GM19395 (cell line): ENCODE measurements at regions not wholly inside any gene's neighbourhood (a gene's known extent, or its start where the extent isn't known, plus 50 kb on each side); places are given as distances from the start of the nearest gene placed in this dataset.
"Not testable (repeated sequence)": the region's sequence is repeated elsewhere in the genome, so short reads cannot be mapped to it uniquely, and the experiment has no call there.

Experiments
- ATAC-seq: cut with Tn5 transposase; IDR thresholded peaks from one replicate; pipeline ENCODE4 v1.9.1; 2021; ENCODE audit warnings: mild to moderate bottlenecking, moderate library complexity; ENCODE audit not compliant: unreplicated experiment

DNA sequence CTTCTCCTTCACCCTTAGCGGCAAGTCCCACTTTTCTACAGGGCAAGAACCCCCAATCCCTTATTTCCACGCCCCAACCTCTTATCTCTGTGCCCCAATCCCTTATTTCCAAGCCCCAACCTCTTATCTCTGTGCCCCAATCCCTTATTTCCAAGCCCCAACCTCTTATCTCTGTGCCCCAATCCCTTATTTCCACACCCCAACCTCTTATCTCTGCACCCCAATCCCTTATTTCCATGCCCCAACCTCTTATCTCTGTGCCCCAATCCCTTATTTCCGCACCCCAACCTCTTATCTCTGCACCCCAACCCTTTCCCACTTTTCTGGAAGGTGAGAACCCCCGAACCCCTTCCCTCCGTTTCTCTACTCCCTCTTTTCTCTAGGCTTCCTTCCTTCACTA is 116.1 kb upstream of the GJE1 start:
- not testable (repeated sequence) for ATAC-seq

DNA sequence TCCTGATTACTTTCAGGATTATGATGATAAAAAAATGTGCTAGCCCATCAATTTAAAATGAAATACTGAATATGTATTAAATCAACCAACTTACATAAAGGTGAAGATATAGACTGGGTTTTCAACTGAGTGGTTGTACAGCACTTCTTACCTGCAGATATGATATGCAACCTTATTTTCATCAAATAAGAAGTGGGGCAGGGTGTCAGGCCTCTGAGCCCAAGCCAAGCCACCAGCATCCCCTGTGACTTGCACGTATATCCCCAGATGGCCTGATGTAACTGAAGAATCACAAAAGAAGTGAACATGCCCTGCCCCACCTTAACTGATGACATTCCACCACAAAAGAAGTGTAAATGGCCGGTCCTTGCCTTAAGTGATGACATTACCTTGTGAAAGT is 117.3 kb upstream of the GJE1 start:
- ATAC-seq = not testable (repeated sequence)

DNA sequence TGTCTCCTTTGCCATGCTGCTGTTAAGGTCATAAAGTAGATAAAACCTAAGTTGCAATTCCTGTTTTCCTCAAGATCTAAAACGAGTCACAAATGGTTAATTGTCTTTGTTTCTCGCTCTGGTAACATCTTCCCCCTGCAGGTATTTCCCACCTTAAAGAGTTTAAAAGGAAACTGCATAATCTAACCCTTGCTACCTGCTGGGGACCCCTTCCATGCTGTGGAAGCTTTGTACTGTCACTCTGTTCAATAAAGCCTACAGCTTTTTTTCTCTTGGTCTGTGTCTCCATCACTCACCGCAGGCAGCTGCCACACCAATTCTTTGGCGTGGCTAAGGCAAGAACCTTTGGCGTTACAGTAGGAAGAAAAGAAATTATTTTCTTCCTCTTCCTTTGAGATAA is 117.7 kb upstream of the GJE1 start:
- no peak for ATAC-seq

DNA sequence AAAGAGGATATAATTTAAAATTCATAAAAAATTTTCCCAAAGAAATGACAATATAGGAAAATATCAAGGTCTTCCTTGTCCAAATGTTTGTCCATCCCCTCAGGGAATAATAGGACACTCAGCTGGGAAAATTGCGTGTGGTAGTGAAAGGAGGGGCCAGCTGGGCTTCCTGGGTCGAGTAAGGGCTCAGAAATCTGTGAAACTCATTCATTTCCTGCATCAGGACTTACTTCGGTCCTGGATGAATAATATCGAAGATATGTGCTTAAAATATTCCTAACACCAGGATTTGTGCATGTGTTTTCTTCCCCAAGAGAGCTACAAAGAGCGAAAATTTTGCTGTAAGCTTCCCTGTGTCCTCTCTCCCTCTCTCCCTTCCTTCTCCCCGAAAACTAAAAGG is 118.2 kb upstream of the GJE1 start:
- no peak for ATAC-seq

DNA sequence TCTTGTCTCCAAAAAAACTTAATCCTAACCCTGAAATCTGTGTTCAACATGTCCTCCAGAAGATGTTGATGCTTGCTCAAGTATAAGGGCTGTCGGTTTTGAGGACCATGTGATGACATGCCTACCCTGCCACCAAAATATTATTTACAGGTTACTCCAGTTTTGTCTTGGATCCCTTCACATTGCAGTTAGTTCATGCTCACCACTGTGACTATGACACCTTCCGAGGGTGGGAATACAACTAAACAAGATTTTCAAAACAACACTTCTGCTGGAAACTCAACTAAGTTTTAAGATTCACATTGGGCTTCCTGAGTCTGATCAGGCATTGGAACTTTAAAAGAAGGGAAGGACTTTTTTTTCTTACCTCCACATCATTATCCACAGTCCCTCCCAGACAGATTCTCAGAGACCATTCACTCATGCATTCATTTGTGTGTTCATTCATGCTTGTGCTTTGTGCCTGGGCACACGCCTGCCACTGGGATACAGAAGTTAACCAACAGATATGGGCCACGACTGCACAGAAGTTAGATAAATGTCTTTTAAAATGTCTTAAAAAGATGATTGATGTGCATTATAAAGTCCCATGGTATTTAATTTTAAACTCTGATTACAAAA is 118.7 kb upstream of the GJE1 start:
- ATAC-seq = no peak

DNA sequence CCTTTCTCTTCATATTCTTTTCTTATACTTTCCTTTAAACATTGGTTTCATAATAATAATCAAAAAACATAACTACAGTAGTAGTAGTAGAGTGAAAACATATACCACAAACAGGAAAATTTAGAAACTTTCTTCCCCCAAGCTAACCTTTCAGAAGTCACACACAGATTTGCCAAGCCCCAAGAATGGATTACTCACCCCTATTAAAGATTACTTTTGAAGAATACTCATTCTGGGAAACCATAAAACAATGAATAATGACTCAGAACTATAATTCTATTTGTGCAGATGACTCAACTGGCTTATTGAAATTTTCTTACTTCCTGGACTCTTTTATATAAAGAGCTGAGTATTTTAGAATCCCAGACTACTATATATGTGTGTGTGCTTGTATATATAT is 119.4 kb upstream of the GJE1 start:
- ATAC-seq = peak; percentile 89

DNA sequence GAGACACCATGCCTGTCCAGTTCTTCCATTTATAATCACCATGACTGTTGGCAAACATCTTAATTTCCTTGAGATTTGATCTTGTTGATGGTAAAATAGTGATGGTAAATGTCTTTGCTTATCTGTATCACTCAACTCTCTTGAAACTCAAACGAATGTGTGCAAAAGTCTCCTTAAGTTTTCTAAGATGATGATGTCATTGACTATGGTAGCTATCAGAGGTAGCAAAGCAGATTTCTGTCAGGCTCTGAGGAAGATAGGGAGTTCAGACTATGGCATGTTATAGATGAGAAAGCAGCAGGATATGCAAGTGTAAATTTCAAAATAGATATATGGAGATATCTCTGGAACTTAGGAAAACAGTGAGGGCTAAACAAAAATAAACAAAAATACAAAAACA is 121.0 kb upstream of the GJE1 start:
- no peak for ATAC-seq

DNA sequence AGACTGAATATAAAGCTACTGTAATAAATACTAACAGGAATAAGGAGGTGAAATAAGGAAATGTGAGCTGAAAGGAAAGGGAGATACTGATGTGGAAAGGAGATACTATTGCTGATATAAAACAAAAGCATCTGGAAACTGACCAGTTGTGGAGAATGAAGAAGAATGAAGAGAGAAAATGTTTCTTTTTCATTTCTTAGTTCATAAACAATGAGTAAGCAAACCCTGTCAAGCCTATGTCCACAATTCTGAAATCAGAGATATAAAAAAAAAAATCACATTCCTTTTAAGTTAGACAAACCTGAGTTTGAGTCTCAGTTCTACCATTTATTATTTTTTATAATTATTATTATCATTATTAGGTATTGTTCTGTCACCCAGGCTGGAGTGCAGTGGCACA is 121.6 kb upstream of the GJE1 start:
- no peak for ATAC-seq

DNA sequence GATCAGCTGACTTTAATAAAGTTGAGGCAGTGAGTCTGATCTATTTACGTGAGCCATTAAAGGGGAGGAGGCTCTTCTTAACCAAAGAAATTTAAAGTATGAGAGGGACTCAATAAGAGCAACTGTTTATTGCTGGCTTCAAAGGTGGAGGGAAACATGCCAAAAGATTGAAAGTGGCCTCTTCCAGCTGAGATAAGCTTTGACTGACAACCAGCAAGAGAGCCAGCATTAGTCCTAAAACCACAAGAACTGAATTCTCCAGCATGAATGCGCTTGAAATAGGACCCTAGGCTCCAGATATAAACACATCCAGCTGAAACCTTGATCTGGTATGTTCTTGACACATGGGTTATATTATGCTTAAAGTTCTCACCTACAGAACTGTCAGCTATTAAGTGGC is 123.1 kb upstream of the GJE1 start:
- ATAC-seq = no peak

DNA sequence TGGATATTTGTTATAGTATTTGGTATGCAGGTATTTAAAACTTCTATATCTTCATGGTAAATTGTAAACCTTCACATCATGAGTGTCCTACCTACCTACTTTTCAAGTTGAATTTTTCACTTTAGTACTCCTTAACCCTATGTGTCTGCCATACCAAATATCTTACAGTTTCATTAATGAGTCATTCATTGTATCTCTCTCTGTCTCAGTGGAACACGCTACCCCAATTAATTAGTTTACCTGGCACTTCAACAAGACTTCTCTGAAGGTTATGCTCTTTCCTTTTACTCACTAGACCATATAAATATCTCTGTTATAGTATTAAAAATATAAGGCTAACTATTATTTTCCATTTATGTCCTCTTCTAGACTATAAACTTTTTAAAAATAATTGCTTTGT is 123.9 kb upstream of the GJE1 start:
- no peak for ATAC-seq

DNA sequence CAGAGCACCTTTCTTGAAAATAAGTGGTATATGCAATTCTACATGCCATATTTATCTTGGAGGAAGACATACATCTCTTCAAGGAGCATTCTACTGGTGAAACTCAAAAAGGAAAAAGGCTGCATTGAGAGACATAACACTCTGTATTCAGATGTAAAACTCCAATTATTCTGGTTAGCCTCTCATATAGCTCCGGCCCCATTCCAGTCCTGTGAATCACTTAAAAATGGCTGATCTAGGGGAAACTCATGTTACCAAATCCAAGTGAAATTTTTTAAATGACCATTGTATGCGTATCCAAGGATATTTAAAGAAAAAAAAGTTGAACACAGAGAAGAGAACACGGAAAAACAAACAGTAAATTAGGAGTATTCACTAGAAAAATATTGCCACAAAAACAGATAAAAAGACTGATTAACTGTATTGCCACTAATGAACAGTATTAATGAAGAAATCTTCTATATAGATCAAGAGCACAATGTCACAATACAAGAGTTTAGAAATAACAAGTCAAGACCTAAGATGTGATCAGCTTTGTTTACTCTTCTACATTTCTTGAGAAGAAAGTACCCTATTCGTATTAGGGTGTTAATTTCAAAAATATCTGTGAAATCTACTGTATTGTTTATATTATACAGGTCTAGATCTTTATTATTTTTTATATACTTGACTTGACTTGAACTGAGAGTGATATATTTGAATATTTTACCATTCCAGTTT is 124.5 kb upstream of the GJE1 start:
- no peak for ATAC-seq

DNA sequence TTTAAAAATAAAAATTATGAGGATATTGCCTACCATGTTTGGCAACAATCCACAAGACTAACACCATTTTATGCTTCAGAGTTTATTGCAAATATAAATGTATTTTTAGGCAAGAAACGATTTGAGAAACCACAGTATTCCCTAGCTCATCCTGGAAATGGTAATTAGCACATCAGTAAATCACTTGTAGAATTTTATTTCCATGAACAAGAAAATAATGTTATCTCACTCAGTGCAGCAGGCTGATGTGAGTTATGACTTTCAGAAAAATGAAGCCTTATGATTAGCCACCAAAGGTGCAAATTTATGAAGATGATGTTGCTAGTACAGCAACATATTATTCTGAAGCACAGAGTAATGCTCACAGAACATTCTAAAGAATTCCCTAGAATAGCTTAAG is 127.7 kb upstream of the GJE1 start:
- ATAC-seq = no peak

DNA sequence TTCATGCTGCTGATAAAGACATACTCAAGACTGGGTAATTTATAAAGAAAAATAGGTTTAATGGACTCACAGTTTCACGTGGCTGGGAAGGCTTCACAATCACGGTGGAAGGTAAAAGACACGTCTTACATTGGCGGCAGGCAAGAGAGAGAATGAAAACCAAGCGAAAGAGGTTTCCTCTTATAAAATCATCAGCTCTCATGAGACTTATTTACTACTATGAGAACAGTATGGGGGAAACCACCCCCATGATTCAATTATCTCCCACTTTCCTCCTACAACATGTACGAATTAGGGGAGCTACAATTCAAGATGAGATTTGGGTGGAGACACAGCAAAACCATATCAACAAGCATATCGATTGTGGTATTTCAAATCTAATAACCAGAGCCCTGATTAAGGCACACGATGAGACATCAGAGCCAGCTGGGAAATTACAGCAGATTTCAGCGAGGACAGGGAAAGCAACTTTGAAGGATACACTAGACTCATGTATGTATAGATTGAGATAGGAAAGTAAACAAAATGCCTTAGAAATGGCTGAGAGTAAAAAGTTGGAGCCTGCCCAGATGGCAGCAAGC is 129.8 kb upstream of the GJE1 start:
- no peak for ATAC-seq

DNA sequence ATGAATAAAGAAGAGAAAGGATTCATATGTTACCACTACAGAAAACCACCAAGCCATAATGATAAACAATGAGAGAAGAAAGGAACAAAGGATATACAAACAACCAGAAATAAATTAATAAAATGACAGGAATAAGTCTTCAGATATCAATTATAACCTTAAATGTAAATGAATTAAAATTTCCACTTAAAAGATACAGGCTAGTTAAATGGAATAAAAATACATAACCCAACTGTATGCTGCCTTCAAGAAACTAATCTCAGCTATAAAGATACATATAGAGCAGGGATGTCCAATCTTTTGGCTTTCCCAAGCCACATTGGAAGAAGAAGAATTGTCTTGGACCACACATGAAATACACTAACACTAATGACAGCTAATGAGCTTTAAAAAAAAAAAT is 135.9 kb upstream of the GJE1 start:
- ATAC-seq = no peak

DNA sequence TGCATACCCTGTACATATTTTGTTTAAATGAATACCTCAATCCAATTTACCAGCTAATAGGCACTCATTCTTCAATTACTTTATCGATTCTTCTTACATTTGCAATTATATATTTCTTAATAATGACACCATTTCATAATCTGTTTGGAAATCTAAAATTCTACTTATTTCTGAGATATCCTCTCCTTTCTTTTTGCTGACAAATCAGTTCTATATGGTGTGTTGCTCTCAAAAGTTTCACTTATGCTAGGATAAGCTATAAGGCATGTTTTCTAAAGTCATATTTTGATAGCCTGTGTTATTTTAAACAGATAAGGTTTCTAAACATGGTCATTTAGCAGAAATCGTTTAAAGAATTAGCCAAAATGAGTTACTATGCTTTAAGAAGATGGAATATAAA is 140.6 kb upstream of the GJE1 start:
- no peak for ATAC-seq

DNA sequence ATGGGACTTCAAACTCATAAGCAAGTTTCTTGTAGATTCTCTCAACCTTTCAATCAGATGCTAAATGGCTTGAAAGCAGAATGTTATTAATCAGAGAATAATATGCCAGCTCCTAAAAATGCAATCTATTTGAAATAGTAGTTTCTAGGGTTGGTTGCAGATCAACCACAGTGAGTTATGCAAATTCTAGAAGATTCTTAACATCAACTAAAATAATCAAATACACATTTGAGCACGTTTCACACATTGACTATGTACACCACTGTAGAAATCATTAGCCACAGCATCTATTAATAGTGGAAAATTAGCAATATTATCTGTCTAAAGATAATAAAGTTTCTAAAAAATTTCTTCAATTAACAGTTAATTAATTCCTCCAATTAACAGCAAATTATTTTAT is 141.9 kb upstream of the GJE1 start:
- ATAC-seq = no peak

DNA sequence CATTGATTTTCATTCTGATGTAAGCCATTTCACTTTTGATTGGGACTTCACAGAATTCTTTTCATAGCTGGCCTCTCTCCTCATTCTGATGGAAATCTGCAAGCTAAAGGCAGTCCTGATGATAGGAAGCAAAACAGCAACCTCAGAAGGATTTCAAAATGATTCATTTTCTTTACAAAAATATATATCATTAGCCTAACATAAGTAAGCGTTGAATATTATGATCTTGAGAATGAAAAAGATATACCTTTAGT is 143.1 kb upstream of the GJE1 start:
- no peak for ATAC-seq

DNA sequence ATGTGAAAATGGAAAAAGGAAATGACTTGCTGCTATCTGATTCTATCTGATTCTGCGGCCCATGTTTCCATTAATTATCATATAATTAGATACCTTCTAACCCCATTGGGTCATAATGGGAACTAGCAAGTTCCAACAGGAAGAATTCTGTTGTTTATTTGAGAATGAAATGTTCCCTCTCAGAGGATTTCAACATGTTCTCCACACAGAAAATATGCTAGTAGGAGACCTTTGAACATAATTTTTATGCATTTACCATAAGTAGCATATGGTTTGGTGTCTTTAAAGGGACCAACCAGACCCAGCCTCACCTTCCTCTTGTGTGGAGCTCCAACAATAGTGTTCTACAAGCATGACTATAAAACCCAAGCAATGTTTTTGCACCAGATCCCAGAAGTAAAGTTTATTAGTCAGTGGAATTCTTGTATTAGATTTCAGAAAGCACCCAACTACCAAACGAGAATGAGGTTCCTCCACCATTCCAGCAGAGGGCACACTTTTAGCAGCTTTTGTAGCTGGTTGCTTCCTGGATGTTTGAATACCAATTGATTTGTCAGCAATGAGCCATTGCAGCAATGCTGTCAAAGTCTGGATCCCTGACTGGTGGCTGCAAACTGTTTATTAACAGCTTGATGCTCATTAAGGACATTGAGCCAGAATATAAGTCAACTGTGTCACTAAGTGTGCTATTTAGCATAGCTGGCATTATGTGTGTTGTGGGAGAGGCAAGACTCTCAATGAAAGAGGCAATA is 143.6 kb upstream of the GJE1 start:
- peak; percentile 92 for ATAC-seq

DNA sequence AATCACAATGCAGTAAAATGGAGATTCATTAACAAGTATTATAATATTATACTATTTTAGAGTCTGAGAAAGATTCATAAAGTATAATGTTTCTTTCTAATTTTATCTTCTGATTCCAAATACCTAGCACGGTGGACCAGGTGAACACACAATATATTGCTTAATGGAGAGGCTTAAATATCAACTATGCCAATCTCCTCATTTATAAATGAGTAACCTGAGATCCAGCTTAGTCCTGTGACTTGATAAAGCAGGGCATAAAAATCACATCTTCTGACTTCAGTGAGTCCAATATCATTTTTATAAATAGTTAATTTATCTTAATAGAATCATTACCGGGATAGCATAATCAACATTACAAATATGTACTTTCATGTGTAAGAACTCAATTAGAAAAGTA is 144.4 kb upstream of the GJE1 start:
- ATAC-seq = no peak

DNA sequence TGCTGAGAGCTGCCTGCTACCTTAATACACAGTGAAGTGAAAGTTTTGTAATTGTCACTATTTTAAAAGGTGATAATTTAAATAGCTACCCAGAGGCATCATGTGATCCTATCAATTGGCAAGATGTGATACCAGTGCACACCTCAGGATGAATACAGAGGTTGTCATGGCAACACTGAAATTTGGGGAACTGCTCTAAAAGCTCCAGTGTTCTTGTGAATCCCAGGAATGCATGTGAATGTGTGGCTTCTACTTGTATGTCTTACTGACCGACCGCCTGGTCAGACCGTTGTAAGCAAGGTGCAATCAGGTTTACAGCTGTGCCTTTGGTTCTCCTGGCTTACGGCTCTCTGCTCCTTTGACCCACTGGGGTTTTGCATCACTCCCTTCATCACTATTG is 146.3 kb upstream of the GJE1 start:
- no peak for ATAC-seq

DNA sequence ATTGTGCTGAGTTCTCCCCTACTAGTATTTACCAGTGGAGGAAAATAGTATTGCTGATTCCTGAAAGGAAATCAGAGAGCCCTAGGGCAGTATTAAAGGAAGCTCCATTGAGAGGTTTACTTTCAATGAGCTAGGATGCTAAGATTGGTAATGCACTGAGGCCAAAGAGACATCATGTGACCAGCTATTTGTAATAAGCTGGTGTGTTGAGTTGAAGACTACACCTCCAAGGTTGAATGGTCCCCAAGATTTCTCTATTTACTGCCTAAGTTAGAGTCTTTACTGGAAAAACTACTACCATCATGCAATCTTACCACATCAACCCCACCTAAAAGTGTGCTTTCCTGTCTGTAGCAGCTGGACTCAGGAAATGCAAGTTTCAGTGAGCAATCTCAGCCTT is 151.5 kb upstream of the GJE1 start:
- ATAC-seq = no peak

DNA sequence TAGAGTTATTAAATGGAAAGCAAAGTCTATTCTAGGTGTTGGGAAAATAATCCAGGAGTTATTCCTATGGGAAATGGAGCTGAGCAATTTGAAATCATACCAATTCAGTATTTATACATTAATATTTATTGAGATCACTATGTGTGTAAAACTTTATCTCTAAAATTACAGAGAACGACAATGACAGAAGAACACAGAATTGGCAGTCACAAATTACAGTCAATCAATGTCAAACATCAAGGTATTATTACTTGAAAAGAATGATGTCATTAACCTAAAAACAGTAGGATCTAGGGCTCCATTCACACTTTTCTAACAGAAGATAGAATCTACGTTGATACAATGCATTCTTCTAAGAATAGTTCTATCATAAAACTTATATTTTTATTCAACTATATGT is 154.9 kb upstream of the GJE1 start:
- no peak for ATAC-seq
